GM11168 (cell line): ENCODE measurements at regions not wholly inside any gene's neighbourhood (a gene's known extent, or its start where the extent isn't known, plus 50 kb on each side); places are given as distances from the start of the nearest gene placed in this dataset.

Experiments
- in situ Hi-C: fragments of 300-500 bp; cut with MboI; formaldehyde crosslinking; loops from one replicate; pipeline ENCODE4 v1.12.0; 2022; ENCODE audit warnings: low sequenced_read_pairs; ENCODE audit not compliant: unreplicated experiment

DNA sequence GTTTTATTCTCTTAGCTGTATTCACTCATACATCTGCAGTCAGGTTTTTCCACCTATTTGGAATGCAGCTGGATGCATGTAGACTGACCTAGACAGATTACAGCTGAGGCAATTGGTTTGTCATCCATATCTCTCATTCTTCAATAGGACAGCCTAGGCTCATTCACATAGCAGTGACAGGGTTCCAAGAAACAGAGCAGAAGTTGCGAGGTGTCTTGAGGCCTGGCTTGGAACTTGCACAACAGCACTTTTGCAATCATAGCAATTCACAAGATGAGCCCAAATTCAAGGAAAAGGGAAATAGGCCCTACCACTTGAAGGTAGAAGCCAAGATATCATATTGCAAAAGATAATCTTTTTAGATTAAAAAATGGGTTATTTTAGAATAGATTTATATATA, 508.9 kb upstream of the JAG1 start:
- in situ Hi-C loops: no loop called here

DNA sequence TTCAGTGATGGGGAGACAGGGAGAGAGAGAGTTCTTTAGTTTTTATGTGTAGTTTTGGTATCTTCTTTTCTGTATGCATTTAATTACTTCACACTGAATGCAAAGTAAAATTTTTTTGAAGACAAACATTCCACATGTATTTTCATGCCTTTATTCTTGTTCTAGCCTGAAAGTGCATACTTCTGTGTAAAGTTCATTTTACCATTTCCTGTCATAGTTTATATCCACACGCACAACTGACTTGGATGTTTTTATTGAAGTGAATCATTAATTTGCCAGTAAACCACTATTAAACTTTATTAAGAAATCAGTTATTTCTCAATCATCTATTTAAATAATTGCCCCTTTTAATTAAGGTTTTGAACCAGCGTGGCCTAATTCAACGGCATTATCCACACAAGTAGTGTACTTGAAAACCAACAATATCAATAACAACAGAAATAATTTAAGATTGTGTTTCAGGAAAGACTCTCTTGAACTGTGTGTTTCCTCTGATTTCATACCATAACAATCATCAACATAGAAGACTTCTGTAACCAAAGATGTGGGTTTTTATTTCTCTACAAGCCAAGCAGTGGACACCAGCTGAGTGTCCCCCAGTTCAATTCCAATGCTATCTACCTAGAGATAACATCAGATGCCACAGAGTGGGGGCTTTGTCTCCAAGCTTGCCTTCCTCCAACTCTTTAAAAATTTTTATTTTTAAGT, 512.7 kb upstream of the JAG1 start:
- in situ Hi-C loops: no loop called here

DNA sequence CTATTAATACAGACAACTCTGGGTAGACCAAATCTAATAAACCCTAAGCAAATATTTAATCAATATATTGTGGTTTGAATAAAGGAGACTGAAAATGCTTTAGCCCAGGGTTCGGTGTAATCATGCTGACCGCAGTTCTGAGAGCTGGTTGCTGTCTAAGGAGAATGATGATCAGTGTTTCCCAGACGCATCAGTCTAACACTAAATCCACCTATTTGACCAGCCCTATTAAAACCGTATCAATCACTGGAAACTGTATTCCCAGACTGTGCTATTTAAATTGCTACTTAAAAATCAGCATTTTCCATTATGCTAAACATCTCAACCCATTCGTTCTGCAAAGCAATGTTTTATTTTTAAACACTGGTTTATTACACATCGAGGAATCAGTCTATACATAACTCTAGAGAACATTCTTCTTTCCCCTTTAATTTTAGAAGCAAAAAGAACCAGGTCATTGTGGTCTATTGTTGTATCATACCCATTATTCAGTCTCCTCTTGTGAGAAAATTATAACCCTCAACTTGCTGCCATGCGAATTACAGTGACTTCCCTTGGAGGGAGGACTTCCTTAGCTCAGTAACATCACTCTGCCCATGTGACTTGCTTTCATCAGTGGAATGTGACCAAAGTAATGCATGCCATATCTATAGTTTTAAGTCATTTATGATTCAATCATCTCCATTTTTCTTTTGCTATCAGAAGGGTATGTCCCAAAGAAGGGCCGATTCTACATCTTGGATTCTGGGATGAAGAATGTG, 515.2 kb upstream of the JAG1 start:
- in situ Hi-C loops: no loop called here

DNA sequence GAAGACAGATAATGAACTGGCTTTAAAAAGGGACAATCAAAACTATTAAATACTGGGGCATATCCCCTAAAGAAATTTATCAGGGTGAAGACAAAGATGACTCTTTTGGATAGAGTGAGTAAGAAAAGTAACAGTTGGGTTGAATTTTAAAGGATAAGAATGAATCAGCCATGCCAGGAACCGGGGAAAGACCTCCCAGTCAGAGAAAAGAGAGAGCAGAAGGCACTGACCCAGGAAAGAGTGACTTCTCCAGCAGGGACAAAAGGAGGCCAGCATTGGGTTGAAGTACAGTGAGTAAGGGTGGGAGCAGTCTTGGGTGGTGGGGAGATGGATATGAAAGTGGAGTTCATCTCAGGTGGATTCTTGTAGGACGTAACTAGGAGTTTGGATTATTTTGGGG, 516.9 kb upstream of the JAG1 start:
- in situ Hi-C loops: no loop called here

DNA sequence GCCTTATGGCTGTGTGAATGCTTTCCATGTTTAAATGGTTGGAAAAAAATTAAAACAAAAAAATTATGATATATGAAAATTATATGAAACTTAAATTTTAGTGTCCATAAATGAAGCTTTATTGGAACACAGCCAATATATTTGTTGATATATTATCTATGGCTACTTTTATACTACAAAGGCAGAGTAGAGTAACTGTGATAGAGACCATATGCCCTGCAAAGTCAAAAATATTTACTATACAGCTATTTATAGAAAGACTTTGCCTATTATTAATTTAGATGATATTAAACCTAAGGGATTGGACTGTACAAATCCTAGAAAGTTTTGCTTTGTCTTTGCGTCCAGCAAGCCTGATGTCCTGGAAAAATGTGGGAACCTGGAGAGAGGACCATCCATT, 518.3 kb upstream of the JAG1 start:
- in situ Hi-C loops: no loop called here

DNA sequence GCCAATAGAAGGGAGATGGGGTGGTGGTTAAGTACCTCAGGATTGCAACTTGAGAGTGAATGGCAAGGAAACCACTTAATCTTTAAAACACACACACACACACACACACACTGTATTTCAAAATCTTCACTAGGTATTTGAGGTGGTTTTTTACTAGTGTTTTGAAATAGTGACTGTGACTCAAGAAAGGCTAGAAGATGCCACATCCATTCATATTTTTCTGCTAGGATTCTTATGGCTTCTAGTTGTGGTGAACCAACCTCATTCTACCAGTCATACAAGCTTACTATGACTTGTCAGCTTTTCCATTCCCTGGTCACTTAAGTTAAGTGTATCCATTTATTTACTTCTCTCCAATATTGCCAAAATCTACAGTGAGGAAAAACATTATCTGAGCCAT, 519.4 kb upstream of the JAG1 start:
- in situ Hi-C loops: no loop called here

DNA sequence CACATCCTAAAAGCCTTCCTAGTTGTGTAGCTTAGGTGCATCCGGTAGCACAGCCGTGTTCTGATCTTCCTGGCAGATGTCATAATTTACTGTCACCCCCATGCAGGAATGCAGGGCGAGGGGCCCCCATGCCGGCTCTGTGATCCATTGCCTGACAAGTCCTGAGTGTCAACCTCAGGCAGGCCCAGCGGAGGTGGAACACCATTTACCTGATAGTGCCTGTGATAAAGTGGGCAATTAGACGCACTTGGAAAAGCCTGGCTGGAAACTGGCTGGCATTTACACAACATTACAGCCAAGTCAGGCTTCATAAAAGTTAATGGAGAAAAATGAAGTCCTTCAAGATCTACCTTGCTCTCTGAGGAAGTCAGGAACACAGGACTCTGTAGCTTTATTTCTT, 521.4 kb upstream of the JAG1 start:
- in situ Hi-C loops: no loop called here

DNA sequence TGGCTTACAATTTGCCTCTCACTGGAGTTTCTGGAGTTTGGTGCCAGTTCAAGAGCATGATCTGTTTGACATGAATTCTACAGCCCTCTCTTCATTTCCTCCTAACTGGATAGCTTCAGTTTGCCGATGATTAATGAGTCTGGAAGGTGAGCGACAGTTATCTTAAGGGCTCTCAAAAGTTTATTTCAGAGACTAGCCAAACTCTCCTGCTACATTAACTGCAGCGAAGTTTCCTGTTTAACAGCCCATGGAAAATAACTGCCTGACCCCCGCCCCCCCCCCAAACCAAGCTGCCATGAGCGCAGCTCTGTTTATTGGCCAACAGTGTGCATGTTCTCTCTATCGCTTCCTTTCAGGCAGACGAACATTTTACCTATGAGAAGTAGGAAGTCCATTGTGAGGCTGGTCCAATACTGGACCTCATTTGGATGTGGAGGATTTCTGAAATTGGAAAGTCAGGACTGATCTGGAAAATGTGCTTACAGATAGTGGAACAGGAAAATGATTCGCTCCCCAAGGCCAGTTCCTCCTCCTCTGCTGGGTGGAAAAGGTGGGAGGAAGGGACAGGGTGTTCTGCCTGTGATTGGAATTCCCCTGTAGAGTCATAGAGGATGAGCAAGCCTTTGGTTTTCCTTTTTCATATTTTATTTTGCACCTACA, 522.2 kb upstream of the JAG1 start:
- in situ Hi-C loops: no loop called here

DNA sequence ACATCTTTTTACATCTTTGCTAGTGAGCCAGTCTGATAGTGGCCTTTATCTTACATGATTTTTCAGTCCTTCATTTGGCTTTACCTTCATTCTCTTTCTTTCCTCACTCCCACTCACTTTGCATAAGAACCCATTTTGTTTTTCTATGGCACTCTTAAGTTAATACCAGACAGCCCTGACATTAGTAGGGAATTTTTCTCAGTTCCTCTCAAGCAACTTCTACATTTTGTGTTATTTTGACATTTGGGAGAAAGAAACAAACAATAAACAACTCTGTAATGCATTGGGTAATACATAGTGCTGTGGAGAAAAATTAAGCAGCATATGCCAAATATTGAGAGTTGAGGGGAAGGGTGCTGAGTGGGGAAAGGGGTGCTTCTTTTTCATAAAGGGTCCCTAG, 524.1 kb upstream of the JAG1 start:
- in situ Hi-C loops: no loop called here

DNA sequence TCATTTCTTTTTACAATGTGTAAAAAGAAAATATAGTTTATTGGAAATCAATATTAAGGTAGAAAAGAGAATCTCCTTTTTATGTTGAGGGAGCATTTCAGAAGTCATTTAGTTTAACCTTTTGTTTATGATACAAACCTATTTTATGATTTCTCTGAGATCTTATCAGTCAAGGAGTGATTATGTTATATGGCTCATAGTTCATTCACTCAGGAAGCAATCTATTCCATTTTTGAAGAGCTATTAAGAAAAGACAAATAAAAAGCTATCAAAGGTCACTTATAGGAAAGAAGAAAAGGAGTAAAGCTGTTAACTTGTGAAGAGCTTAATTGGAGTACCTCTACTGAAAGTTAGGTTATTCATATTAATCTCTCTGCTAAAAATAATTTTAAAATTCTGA, 526.6 kb upstream of the JAG1 start:
- in situ Hi-C loops: no loop called here

DNA sequence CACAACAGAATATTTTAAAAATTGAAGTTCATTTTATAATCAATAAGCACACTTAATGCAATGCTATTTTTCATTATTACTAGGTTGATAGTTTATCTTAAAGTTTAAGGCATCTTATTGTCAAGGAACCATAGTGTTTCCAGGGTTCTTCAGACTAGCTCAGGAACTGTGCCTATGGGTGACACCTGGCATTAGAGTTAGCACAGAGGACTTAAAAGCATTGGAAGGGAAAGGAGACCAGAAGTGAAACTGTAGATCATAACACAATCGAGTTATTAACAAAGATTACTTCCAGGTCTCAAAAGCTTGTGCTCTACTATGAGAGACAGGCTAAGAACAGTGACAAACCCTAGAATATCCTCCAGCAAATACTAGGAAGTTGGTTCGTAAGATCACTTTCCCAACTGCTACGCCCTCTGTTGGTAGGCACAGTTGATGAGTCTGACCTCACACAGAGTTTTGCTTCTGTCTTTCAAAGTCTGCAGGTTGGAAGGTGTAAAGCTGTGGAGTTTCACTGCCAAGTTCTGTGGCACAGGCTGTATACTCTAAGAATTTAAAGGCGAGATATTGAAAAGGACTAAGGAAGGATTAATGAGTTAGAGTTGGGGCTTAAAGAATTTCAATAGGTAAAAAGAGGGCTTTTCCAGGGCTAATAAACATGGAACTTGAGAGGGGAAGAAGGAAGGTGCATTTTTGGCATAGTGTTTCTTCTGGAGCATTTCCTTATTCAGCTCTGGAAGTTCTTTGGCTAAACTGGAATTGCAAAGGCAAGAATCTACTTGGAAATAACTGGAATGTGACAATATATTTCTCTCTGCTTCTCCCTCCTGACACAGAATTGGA, 531.3 kb upstream of the JAG1 start:
- in situ Hi-C loops: no loop called here

DNA sequence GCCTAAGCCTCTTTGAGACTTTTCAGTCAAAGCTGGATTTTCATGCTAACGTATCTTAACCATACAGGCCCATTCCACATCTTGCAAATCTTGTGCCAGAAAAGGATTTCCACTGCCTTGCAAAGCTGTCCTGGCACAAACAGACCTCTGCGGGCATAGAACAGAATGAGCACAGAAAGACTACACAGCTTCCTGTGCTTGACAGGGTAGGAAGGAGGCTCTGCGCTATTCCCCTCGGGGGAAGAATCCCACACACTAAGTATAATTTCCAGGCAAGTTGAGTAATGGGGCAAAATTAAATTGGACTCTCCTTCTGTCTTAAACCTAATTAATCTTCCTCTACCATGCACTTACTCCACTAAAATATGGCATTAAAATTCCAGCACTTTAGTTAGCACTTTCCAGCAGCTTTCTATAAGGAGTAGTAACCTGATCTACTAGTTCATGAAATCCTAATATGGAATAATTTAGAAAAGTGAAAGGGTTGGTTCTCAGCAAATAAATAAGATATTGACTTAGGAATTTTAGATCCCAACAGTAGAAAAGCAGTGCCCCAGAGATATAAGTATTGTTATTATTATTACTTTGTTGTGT, 532.1 kb upstream of the JAG1 start:
- in situ Hi-C loops: no loop called here

DNA sequence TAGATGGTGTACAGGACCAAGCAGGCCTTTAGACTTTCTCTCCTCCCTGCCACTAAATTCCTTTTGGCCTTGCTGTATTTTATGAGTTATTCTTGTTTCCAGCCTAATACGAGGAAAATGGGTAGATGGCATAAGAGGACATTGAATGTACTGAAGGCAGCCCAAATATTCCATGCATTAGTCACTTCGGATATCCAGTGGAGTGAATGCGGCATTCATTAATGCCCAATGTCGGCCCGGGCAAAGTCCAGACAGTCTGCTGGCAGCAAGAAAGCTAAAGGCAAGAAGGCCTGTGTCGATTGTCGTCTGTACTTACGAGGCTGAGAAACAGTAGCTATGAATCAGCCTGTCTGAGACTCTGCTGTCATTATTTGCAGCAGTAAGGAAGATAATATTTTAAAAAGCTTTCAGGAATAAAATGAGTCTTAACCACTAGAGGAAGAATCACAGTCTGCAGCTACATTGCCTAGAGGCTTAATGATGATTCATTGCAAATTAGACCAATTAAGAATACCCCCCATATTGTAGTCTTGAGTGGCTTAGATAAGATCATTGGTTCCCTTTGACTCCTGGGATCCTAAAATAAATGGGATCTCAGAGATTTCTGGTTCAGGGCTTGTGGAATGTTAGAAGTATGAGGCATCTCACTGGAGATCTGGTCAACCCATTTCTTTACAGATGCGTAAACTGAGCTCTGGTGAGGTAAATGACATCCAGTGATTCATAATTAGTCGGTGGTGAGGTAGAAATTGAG, 534.1 kb upstream of the JAG1 start:
- in situ Hi-C loops: no loop called here

DNA sequence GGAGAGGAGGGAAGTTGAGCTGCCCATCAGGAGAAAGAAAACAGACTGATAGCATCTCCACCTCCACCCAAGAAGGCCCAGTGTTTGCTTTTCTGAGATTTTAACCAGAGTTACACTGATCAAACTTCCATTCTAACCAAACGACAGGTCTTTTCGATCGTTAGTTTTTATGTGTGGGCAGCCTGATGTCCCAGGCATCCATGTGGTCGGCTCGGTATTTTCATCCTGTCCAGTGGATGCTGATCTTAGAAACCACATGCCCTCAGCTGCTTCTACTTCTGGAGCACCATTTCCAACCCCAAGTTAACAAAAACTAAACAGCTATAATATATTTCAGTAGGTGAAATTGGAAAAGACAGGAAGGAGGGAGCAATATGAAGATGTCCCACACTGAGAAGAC, 536.8 kb upstream of the JAG1 start:
- in situ Hi-C loops: no loop called here

DNA sequence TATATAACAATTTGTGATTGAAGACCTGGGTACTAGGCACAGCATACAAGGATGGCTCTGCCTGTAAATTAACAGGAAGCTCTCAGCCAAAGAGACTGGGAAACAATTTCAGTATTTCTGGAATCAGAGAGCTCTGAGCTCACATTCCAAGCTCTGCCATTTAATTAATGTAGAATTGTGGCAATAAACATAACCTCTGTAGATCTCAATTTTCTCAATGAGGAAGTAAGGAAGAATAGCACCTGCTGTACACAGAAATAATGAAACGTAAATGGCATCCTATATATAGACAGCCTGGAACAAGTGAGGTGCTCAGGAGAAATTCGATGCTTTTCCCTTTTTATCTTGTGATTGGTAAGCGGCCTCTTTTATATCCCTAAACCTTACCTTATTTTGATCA, 538.5 kb upstream of the JAG1 start:
- in situ Hi-C loops: no loop called here

DNA sequence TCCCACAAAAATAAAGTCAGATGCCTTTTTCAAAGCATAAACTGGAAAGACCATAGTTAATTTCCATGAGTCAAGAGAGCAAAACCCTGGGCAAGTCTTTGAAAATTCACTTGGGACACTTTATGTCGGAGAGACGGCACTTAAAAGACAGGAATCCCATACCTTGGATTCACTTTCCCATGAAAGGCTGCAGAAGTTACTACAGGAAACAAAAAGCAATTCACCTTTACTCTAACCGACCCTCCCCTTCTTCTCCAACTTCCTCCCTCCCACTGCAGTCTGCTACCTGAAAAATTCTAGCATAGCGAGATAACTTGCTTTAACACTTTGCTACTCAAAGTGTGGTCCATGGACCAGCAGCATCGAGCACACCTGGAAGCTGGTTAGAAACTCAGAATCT, 539.1 kb upstream of the JAG1 start:
- in situ Hi-C loops: no loop called here

DNA sequence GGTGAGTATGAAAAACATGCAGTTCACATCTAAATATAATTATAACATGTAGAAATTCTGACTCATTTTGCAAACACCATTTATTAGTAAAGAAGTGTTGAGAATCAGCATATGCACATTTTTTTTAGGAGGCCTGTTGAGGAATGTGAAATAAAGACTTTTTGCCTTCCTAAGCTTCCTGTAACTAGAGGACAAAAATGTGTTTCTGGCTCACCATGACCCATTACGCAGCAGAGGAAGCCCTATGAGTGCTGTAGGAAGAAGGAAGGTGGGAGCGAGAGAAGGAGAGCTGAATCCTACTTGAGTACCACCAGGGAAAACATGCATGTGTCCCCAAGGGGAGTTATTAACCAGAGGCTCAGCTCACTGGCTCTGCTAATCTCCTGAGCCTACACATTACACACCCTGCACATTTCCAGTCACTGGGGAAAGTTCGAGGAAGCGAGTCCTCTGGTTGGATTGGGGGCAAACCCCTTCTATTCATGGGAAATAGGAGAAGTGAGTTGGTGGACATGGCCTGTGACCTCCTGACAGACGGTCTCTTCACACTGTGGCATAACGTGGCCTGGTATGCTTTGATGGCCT, 540.5 kb upstream of the JAG1 start:
- in situ Hi-C loops: no loop called here

DNA sequence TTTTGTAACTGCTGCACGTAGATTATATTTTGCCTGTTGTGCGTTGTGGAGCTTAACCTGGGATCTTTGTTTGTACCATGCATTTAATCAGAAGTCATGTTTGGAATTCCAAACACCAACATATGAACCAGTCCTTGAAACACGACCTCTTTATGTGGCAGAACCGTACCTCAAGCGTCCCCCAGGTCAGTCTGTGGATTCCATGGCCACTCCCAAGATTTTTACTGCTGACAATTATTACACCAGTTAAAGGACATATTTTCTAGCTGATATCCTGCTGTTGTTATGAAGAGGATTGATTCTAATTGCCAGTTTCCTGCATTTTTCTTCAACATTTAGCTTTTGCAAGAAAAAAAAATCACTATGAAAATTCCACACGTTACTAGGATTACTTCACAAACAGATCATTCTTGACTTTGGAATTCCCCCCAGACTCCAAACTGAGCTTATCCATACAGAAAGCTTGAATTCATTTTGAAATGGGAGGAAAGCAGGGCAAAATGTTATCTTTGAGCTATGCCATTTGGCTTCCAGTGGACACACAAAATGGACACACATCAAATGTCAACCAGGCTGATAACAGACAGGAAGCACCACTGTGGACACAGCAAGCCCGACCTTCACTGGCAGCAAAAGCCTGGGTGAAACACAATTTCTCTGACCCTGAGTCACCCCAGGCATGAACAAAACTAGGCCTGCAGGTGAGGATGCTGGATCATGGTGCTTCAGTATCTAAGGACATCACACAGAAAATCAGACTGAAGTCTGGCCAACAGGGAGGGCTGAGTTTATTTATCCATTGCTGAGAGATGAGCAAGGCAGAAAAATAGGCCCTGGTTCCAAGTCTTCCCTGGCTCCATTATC, 542.9 kb upstream of the JAG1 start:
- in situ Hi-C loops: no loop called here
